ENCODE measurements at regions not wholly inside any gene's neighbourhood (a gene's known extent, or its start where the extent isn't known, plus 50 kb on each side); places are given as distances from the start of the nearest gene placed in this dataset.

DNA sequence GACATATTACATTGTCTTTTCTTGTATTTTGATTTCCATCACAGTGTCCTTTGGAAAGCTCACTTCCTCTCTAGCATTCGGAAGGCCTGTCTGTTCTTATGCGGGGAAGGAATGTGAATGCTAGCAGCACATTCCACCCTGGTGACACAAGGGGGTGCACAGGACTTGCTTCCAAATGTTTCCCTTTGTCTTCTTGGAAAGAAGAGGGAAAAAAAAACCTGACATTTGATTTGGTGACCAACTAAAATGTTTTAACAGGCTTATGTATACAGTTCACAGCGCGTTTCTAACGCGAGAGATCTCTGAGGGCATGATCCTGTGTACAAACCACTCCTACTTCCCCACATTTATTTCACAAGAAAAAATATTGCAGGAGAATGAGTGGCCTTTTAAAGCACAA is 107.6 kb upstream of the FXR1 start:
- TF ChIP-seq, protein P1, sequence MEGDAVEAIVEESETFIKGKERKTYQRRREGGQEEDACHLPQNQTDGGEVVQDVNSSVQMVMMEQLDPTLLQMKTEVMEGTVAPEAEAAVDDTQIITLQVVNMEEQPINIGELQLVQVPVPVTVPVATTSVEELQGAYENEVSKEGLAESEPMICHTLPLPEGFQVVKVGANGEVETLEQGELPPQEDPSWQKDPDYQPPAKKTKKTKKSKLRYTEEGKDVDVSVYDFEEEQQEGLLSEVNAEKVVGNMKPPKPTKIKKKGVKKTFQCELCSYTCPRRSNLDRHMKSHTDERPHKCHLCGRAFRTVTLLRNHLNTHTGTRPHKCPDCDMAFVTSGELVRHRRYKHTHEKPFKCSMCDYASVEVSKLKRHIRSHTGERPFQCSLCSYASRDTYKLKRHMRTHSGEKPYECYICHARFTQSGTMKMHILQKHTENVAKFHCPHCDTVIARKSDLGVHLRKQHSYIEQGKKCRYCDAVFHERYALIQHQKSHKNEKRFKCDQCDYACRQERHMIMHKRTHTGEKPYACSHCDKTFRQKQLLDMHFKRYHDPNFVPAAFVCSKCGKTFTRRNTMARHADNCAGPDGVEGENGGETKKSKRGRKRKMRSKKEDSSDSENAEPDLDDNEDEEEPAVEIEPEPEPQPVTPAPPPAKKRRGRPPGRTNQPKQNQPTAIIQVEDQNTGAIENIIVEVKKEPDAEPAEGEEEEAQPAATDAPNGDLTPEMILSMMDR (IDR thresholded peaks at IDR 0.05; ENCODE audit: poor library complexity), result peak; percentile 53
- no peak for TF ChIP-seq EZH2phosphoT487 (IDR thresholded peaks at IDR 0.05; ENCODE audit: low read depth, severe bottlenecking, unreplicated experiment)
